HepG2 (cell line): ENCODE measurements at regions not wholly inside any gene's neighbourhood (a gene's known extent, or its start where the extent isn't known, plus 50 kb on each side); places are given as distances from the start of the nearest gene placed in this dataset.

Source experiments
- BCLAF1 ChIP-seq: fragments of 450-650 bp; IDR thresholded peaks from 2 replicates; pipeline ENCODE4 v1.6.1; 2017; ENCODE audit warnings: mild to moderate bottlenecking
- CBFB ChIP-seq: sonication (generic); formaldehyde crosslinking; IDR thresholded peaks from 2 replicates; pipeline ENCODE4 v1.4.0; 2020; ENCODE audit warnings: missing genetic modification reagents
- CTCF ChIP-seq: sonication (generic); formaldehyde crosslinking; IDR thresholded peaks from 2 replicates; pipeline ENCODE4 v1.5.0; 2020; ENCODE audit warnings: mild to moderate bottlenecking, missing genetic modification reagents, moderate library complexity
- EEA1 ChIP-seq: sonication (generic); formaldehyde crosslinking; IDR thresholded peaks from 2 replicates; pipeline ENCODE4 v1.5.1; 2020; ENCODE audit warnings: mild to moderate bottlenecking, missing genetic modification reagents, borderline replicate concordance
- ELF4 ChIP-seq: sonication (generic); formaldehyde crosslinking; IDR thresholded peaks from 2 replicates; pipeline ENCODE4 v1.5.0; 2020; ENCODE audit warnings: missing genetic modification reagents, mild to moderate bottlenecking, moderate library complexity, borderline replicate concordance
- EZH2 ChIP-seq: conservative IDR thresholded peaks from 2 replicates; pipeline ENCODE4 v1.6.1; 2012; ENCODE audit warnings: mild to moderate bottlenecking, low read depth, low read length, moderate library complexity
- FLYWCH1 ChIP-seq: sonication (generic); formaldehyde crosslinking; IDR thresholded peaks from 2 replicates; pipeline ENCODE4 v1.8.1; 2023; ENCODE audit warnings: mild to moderate bottlenecking, missing genetic modification reagents
- FOXC1 ChIP-seq: sonication (generic); formaldehyde crosslinking; IDR thresholded peaks from 2 replicates; pipeline ENCODE4 v1.8.0; 2022; ENCODE audit warnings: mild to moderate bottlenecking, missing genetic modification reagents, borderline replicate concordance
- MAX ChIP-seq: IDR thresholded peaks from 2 replicates; pipeline ENCODE4 v1.6.1; 2012; ENCODE audit warnings: inconsistent platforms
- MYNN ChIP-seq: sonication (generic); formaldehyde crosslinking; IDR thresholded peaks from 2 replicates; pipeline ENCODE4 v1.4.0; 2020; ENCODE audit warnings: mild to moderate bottlenecking, low read depth, missing genetic modification reagents
- NCOA5 ChIP-seq: sonication (generic); formaldehyde crosslinking; IDR thresholded peaks from 2 replicates; pipeline ENCODE4 v1.4.0; 2020; ENCODE audit warnings: missing genetic modification reagents
- ZNF207 ChIP-seq: fragments of 450-650 bp; IDR thresholded peaks from 2 replicates; pipeline ENCODE4 v1.6.1; 2016; ENCODE audit warnings: antibody characterized with exemption, borderline replicate concordance

GRCh38 chrX:42684065-42684464 is 93.9 kb downstream of the PPP1R2C start:
- TF ChIP-seq EEA1 (CRISPR knock-in tag) (no peak), FLYWCH1 (CRISPR knock-in tag) (no peak), MYNN (CRISPR knock-in tag) (no peak), CTCF (CRISPR knock-in tag) (no peak), NCOA5 (CRISPR knock-in tag) (no peak), BCLAF1 (no peak), CBFB (CRISPR knock-in tag) (no peak), MAX (no peak), ZNF207 (no peak), EZH2 (no peak), FOXC1 (no peak), ELF4 (CRISPR knock-in tag) (no peak)
